A549 (cell line): ENCODE measurements at regions not wholly inside any gene's neighbourhood (a gene's known extent, or its start where the extent isn't known, plus 50 kb on each side); places are given as distances from the start of the nearest gene placed in this dataset.
"Not testable (repeated sequence)": the region's sequence is repeated elsewhere in the genome, so short reads cannot be mapped to it uniquely, and the experiment has no call there.

Experiments
- ATAC-seq, 2 experiments: fragments of 200-7000 bp in 1 of 2; fragments of >200 bp in 1 of 2; cut with Nextera tagmentation in 1 of 2; cut with Tn5 transposase in 1 of 2; 3 replicates each; pipeline versions ENCODE4 v1.8.0 to v1.9.1; 2018 to 2020; ENCODE audit warnings: mild to moderate bottlenecking in 1 of 2, moderate library complexity in 1 of 2
- CTCF ChIA-PET: fragments of 300-600 bp; sonication (Branson Sonifier 250); formaldehyde crosslinking; extraction: SDS; loops from one replicate; lab custom pipeline; 2021; ENCODE audit warnings: antibody characterized with exemption, inconsistent platforms; lab: Yijun Ruan, JAX
- POLR2A ChIA-PET: fragments of 350-600 bp; formaldehyde crosslinking; extraction: SDS; loops from one replicate; lab custom pipeline; 2021; ENCODE audit warnings: antibody characterized with exemption, inconsistent platforms; lab: Yijun Ruan, JAX
- DNase-seq, 2 experiments: peaks; one replicate each; pipeline versions ENCODE4 v3.0.0 to v3.0.0-alpha.2; 2011 to 2016; ENCODE audit warnings: low read depth in 1 of 2, low spot score in 1 of 2
- FAIRE-seq: peaks from 2 replicates; lab custom pipeline; 2011; peaks lifted over from hg19 to GRCh38; lab: Jason Lieb, UNC
- H3K27ac ChIP-seq, 2 experiments: fragments of >200 bp; sonication (Bioruptor Twin); formaldehyde crosslinking; 3 replicates each; pipeline ENCODE4 v1.5.1; 2016 to 2017
- H3K4me1 ChIP-seq: fragments of >200 bp; sonication (Bioruptor Twin); formaldehyde crosslinking; 3 replicates; pipeline ENCODE4 v1.6.1; 2016
- H3K4me2 ChIP-seq: fragments of >200 bp; sonication (Bioruptor Twin); formaldehyde crosslinking; 3 replicates; pipeline ENCODE4 v1.6.1; 2016
- H3K4me3 ChIP-seq: fragments of >200 bp; sonication (Bioruptor Twin); formaldehyde crosslinking; 3 replicates; pipeline ENCODE4 v1.5.1; 2016
- H3K9me3 ChIP-seq: fragments of >200 bp; sonication (Bioruptor Twin); formaldehyde crosslinking; 3 replicates; pipeline ENCODE4 v1.6.1; 2016
- ATOH8 ChIP-seq: fragments of 250-450 bp; sonication (Bioruptor Pico); IDR thresholded peaks from 2 replicates; pipeline ENCODE4 v1.5.0; 2020; ENCODE audit warnings: low read depth, mild to moderate bottlenecking, moderate library complexity
- BHLHE40 ChIP-seq: IDR thresholded peaks from 2 replicates; pipeline ENCODE4 v1.6.1; 2012; ENCODE audit warnings: low read depth, low read length, inconsistent platforms
- CBX2 ChIP-seq: fragments of 200-600 bp; sonication (generic); IDR thresholded peaks from 2 replicates; pipeline ENCODE4 v1.6.1; 2016; ENCODE audit warnings: low read depth, mild to moderate bottlenecking, borderline replicate concordance
- CEBPB ChIP-seq, 2 experiments: fragments of >200 bp in 1 of 2; sonication (Bioruptor Twin) in 1 of 2; formaldehyde crosslinking in 1 of 2; IDR thresholded peaks; 2 replicates each; pipeline ENCODE4 v1.6.1; 2012 to 2016
- CHD2 ChIP-seq: fragments of 150-350 bp; IDR thresholded peaks from 2 replicates; pipeline ENCODE4 v1.6.1; 2014; ENCODE audit warnings: low read length; ENCODE audit not compliant: partially characterized antibody
- EHF ChIP-seq: fragments of 250-450 bp; sonication (Bioruptor Pico); IDR thresholded peaks from 2 replicates; pipeline ENCODE4 v1.5.0; 2020; ENCODE audit warnings: mild to moderate bottlenecking
- EP300 ChIP-seq, 2 experiments: fragments of >200 bp; sonication (Bioruptor Twin); formaldehyde crosslinking; IDR thresholded peaks; 2 replicates in 1 of 2; 3 replicates in 1 of 2; pipeline ENCODE4 v1.6.1; 2016 to 2017
- FOSB ChIP-seq: fragments of 250-450 bp; sonication (Bioruptor Pico); IDR thresholded peaks from 2 replicates; pipeline ENCODE4 v1.5.0; 2020; ENCODE audit warnings: mild to moderate bottlenecking, moderate library complexity
- FOSL2 ChIP-seq, 2 experiments: fragments of 450-650 bp in 1 of 2; fragments of >200 bp in 1 of 2; sonication (Bioruptor Twin) in 1 of 2; formaldehyde crosslinking; IDR thresholded peaks; 2 replicates each; pipeline versions ENCODE4 v1.5.0 to v1.6.1; 2016 to 2020; ENCODE audit warnings: mild to moderate bottlenecking in 1 of 2, moderate library complexity in 1 of 2
- FOXS1 ChIP-seq: fragments of 250-450 bp; sonication (Bioruptor Pico); IDR thresholded peaks from 2 replicates; pipeline ENCODE4 v1.5.0; 2020; ENCODE audit warnings: mild to moderate bottlenecking, moderate library complexity
- GATA3 ChIP-seq: IDR thresholded peaks from 2 replicates; pipeline ENCODE4 v1.6.1; 2012; ENCODE audit warnings: borderline replicate concordance
- HOXB13 ChIP-seq: fragments of 250-450 bp; sonication (Bioruptor Pico); IDR thresholded peaks from 2 replicates; pipeline ENCODE4 v1.5.0; 2020; ENCODE audit warnings: low read depth, mild to moderate bottlenecking, moderate library complexity
- JUNB ChIP-seq: fragments of >200 bp; sonication (Bioruptor Twin); formaldehyde crosslinking; IDR thresholded peaks from 2 replicates; pipeline ENCODE4 v1.6.1; 2016
- KDM1A ChIP-seq: fragments of 200-600 bp; sonication (generic); IDR thresholded peaks from 2 replicates; pipeline ENCODE4 v1.6.1; 2016; ENCODE audit warnings: low read depth, mild to moderate bottlenecking
- KDM5A ChIP-seq: fragments of 200-600 bp; sonication (generic); IDR thresholded peaks from 2 replicates; pipeline ENCODE4 v1.6.1; 2016; ENCODE audit warnings: antibody characterized with exemption, mild to moderate bottlenecking
- MAFK ChIP-seq: fragments of 450-650 bp; IDR thresholded peaks from 2 replicates; pipeline ENCODE4 v1.6.1; 2014; ENCODE audit not compliant: partially characterized antibody
- MAX ChIP-seq: IDR thresholded peaks from 2 replicates; pipeline ENCODE4 v1.6.1; 2012
- MYC ChIP-seq: IDR thresholded peaks from 2 replicates; pipeline ENCODE4 v1.6.1; 2012; ENCODE audit warnings: mild to moderate bottlenecking, inconsistent platforms, low read length, improper control_type of control experiment, borderline replicate concordance
- NPAS2 ChIP-seq: fragments of 250-450 bp; sonication (Bioruptor Pico); IDR thresholded peaks from 2 replicates; pipeline ENCODE4 v1.8.0; 2022; ENCODE audit warnings: mild to moderate bottlenecking, moderate library complexity, borderline replicate concordance
- PHF8 ChIP-seq: fragments of 200-600 bp; sonication (generic); IDR thresholded peaks from 2 replicates; pipeline ENCODE4 v1.6.1; 2016; ENCODE audit warnings: low read depth, mild to moderate bottlenecking, antibody characterized with exemption, moderate library complexity, borderline replicate concordance
- REST ChIP-seq: fragments of 200-600 bp; sonication (generic); IDR thresholded peaks from 2 replicates; pipeline ENCODE4 v1.6.1; 2016; ENCODE audit warnings: antibody characterized with exemption, mild to moderate bottlenecking, moderate library complexity
- TP53 ChIP-seq: fragments of 250-450 bp; sonication (Bioruptor Pico); IDR thresholded peaks from 2 replicates; pipeline ENCODE4 v1.5.0; 2021; ENCODE audit warnings: mild to moderate bottlenecking, moderate library complexity
- ZNF302 ChIP-seq: fragments of 250-450 bp; sonication (Bioruptor Pico); IDR thresholded peaks from 2 replicates; pipeline ENCODE4 v1.9.0; 2021; ENCODE audit warnings: inconsistent platforms, mild to moderate bottlenecking, moderate library complexity
- WGBS: methylation state at CpG from one replicate; pipeline ENCODE4 v1.1.6; 2017; ENCODE audit errors: missing lambda C conversion rate; 5-methylcytosine and 5-hydroxymethylcytosine counted together
- TF ChIP-seq, protein P1 (sequence below): fragments of 250-450 bp; sonication (Bioruptor Pico); IDR thresholded peaks from 2 replicates; pipeline ENCODE4 v1.5.0; 2021; ENCODE audit warnings: mild to moderate bottlenecking, moderate library complexity, borderline replicate concordance

DNA sequence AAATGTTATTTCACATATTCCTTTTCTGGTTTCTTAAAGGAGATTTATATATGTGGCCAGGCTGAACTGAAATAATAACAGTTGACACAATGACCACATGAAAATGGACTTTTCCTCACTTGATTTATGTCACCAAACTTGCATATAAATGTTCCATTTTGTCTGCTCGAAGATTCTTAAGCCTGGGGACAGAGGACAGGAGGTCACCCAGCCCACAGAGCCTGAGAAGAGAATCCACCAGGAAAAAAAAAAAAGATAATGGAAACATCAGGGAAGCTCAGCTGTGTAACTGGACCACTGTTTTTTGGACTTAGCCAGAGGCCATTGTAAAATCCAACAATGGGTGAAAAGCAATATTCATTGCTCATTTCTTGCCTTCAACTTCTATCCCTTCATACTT lies 359.0 kb upstream of the FGF16 start (continued):
- TF ChIP-seq HOXB13 (CRISPR knock-in tag) (no peak), FOSB (no peak)

GRCh38 chrX:77114501-77114900 lies 332.7 kb upstream of the FGF16 start:
- H3K4me3 ChIP-seq, result no peak overlapping the region
- H3K4me2 ChIP-seq, result no peak overlapping the region
- TF ChIP-seq JUNB (no peak), TP53 (CRISPR knock-in tag) (no peak)
- no peak for ATAC-seq
- CTCF ChIA-PET, result no interaction called here
- POLR2A ChIA-PET, result no interaction called here
- no peaks in the 10 kb centered on the region for H3K9me3 ChIP-seq
- FAIRE-seq, result no peak
- H3K4me1 ChIP-seq, result no peaks in the 10 kb centered on the region
- H3K27ac ChIP-seq, result no peak overlapping the region
- no peak for DNase-seq
- WGBS, result no CpG with 5 or more reads among the region's 1 CpG

DNA sequence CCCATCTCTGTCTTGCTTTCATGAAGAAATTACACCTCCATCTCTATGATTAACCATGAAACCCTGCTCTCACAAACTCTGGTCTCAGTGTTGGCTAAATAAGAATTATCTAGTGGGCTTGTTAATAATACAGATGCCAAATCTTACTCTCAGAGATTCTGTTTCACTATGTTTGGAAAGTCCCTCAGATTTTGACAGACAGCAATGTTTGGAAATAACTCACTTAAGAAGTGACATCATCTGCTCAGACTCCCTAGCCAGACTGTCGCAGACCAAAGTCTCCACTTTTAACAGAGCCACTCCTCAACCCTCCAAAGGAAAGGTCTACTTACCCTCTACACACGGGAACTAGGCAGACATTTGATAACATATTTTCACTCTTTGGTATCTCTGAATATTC lies 328.5 kb upstream of the FGF16 start:
- DNase-seq (no peak), ATAC-seq (no peak), FAIRE-seq (no peak)

DNA sequence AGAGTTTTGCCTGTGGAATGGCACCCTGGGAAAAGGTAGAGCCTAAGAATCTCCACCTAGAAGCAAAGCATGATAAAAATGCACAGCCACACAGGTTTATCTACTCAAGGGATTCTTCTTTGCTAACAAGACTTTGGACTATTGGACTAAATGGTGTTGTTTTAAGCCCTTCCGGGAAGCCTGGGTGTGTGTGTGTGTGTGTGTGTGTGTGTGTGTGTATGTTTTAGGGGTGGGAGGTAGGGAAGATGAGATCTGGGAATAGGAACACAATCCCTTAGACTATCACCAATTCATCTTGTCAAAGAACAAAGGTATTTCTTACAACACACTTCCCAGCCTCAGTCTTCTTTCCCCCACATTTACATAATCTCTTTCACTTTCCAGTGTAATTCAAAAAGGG lies 327.5 kb upstream of the FGF16 start:
- H3K4me3 ChIP-seq, result no peak overlapping the region
- H3K4me2 ChIP-seq, result no peak overlapping the region
- ChIA-PET POLR2A (no interaction called here), CTCF (no interaction called here)
- ATAC-seq, result no peak
- no peak for FAIRE-seq
- 0% methylated on average over 1 of the region's 1 CpG for WGBS
- H3K9me3 ChIP-seq, result no peaks in the 10 kb centered on the region
- no peak overlapping the region for H3K27ac ChIP-seq
- no peak for TF ChIP-seq CBX2
- no peak for TF ChIP-seq EHF (CRISPR knock-in tag)
- no peak for TF ChIP-seq REST
- TF ChIP-seq ZNF302 (CRISPR knock-in tag), result no peak
- no peak for TF ChIP-seq FOXS1 (CRISPR knock-in tag)
- TF ChIP-seq GATA3, result no peak
- TF ChIP-seq KDM1A, result no peak
- no peak for TF ChIP-seq NPAS2
- TF ChIP-seq EP300 (IDR thresholded peaks at IDR 0.05), result no peak
- no peaks in the 10 kb centered on the region for H3K4me1 ChIP-seq
- no peak for DNase-seq

More for the DNA sequence above, 328.5 kb upstream of the FGF16 start:
- H3K4me2 ChIP-seq, result no peak overlapping the region
- H3K9me3 ChIP-seq, result no peaks in the 10 kb centered on the region
- POLR2A ChIA-PET, result no interaction called here
- no peak for TF ChIP-seq CEBPB (IDR thresholded peaks at IDR 0.05)
- TF ChIP-seq KDM5A, result no peak
- no peak for TF ChIP-seq MAX
- TF ChIP-seq MAFK, result no peak
- TF ChIP-seq FOSL2 (IDR thresholded peaks at IDR 0.05), result no peak
- TF ChIP-seq FOSL2 (CRISPR knock-in tag; IDR thresholded peaks at IDR 0.05), result no peak
- TF ChIP-seq, protein P1, sequence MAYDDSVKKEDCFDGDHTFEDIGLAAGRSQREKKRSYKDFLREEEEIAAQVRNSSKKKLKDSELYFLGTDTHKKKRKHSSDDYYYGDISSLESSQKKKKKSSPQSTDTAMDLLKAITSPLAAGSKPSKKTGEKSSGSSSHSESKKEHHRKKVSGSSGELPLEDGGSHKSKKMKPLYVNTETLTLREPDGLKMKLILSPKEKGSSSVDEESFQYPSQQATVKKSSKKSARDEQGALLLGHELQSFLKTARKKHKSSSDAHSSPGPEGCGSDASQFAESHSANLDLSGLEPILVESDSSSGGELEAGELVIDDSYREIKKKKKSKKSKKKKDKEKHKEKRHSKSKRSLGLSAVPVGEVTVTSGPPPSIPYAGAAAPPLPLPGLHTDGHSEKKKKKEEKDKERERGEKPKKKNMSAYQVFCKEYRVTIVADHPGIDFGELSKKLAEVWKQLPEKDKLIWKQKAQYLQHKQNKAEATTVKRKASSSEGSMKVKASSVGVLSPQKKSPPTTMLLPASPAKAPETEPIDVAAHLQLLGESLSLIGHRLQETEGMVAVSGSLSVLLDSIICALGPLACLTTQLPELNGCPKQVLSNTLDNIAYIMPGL, result no peak
- no peak for TF ChIP-seq BHLHE40
- TF ChIP-seq CHD2, result no peak
- no peak for TF ChIP-seq PHF8
- TF ChIP-seq NPAS2, result no peak
- no peak for TF ChIP-seq MYC
- TF ChIP-seq CBX2, result no peak
- TF ChIP-seq ATOH8 (CRISPR knock-in tag), result no peak
- TF ChIP-seq, all 56 proteins: peak for 0
- CTCF ChIA-PET, result no interaction called here
- Histone ChIP-seq H3K27ac (no peak overlapping the region), H3K4me3 (no peak overlapping the region), H3K4me1 (no peaks in the 10 kb centered on the region)
- WGBS, result 0% methylated on average over 2 of the region's 2 CpGs

DNA sequence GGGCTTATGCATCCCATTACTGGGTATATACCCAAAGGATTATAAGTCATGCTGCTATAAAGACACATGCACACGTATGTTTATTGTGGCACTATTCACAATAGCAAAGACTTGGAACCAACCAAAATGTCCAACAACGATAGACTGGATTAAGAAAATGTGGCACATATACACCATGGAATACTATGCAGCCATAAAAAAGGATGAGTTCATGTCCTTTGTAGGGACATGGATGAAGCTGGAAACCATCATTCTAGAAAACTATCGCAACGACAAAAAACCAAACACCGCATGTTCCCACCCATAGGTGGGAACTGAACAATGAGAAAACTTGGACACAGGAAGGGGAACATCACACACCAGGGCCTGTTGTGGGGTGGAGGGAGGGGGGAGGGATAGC lies 323.3 kb upstream of the FGF16 start:
- WGBS, result 36% methylated on average over 5 of the region's 5 CpGs
- FAIRE-seq, CTCF ChIA-PET, H3K4me1 ChIP-seq, H3K4me2 ChIP-seq, POLR2A ChIA-PET, DNase-seq, H3K9me3 ChIP-seq, H3K4me3 ChIP-seq, H3K27ac ChIP-seq, ATAC-seq: not testable (repeated sequence)
